ENCODE measurements at regions not wholly inside any gene's neighbourhood (a gene's known extent, or its start where the extent isn't known, plus 50 kb on each side); places are given as distances from the start of the nearest gene placed in this dataset.

DNA sequence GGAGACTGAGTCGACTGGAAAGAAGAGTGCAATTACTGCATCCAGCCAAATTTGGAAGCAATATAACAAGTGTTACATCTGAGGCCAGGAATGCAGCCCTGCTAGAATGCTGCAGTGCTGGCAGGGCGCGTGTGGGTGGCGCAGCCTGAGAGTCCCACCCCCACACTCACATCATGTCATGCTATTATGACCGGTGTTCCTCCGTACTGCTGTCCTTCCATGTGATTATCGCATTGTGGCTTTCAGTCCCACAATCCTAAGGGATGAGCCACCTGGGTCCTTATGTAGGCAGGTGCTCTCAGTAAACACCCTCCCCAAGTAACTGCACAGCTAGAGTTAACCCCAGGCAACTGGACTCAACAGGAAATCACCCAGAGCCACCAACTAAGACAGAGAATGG, 122.6 kb upstream of the CPEB2 start:
- peak overlapping the region in 12 of 21 experiments; percentile 11 to 72 (median 64) for H3K27ac ChIP-seq
- H3K4me3 ChIP-seq = no peak overlapping the region

DNA sequence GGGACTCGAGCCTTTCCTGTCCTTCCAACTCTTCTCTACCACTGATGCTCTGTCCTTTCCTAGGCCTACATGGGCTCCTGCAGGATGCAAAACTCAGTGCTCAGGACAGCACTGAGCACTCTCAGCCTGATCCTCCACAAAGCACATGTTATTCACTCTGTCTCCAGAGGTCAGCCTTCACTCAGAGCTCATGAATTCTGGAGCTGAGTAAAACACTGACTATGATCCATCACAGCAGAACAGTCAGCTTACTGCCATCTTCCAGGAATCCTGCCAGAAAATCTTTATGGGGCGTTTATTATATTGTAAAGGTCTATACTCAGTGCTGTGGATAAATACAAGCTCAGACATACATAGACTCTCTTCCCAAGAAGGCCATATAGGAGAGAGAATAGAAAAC, 121.5 kb upstream of the CPEB2 start:
- no peak overlapping the region for H3K4me3 ChIP-seq
- H3K27ac ChIP-seq = peak overlapping the region in 11 of 21 experiments; percentile 10 to 67 (median 22)

- H3K4me3 ChIP-seq = no peak overlapping the region
- no peak overlapping the region for H3K27ac ChIP-seq
Observed at GRCh38 chr4:14883166-14883565, 119.1 kb upstream of the CPEB2 start.

DNA sequence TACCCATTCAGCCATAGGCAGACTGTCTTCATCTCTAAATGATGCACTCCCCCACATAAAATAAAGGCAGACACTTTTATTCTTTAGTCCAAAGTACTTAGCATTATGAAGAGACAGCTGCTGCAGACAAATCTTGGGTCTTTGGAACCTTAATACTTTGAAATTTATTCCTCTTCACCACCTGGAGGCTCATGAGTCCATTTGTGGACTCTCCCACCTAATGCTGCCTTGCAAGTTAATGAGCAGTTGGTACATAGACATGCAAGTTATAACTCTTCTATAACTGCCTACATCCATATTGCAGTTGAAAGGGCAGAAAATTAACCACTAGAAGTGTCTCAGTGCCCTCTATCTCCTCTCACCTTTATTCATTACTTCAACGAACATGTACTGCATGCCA, 118.6 kb upstream of the CPEB2 start:
- no peak overlapping the region for H3K4me3 ChIP-seq
- no peak overlapping the region for H3K27ac ChIP-seq

- Histone ChIP-seq H3K27ac (peak overlapping the region in 16 of 21 experiments; percentile 2 to 76 (median 52)), H3K4me3 (no peak overlapping the region)
Observed at GRCh38 chr4:14887842-14888433, 114.3 kb upstream of the CPEB2 start.

- no peak overlapping the region for H3K4me3 ChIP-seq
- H3K27ac ChIP-seq = peak overlapping the region in 17 of 21 experiments; percentile 2 to 76 (median 45)
Observed at GRCh38 chr4:14888790-14889572, 113.3 kb upstream of the CPEB2 start.

DNA sequence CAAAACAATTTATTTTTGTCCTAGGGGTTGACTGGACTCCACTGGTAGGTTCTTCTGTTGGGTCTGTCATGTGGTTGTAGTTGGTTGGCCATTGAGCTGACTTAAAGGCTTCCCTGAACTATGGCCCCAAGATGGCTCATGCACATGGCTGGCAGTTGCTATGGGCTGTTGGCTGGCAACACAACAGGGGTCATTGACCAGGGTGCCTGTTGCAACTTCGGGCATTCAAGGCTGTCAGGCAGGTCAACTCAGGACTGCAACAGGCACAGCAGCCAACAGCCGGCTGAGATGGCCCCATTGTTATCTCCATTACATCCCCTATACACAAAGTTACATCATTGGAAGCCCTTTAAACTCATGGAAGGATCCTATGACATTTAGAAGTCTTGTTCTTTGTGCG, 109.7 kb upstream of the CPEB2 start:
- Histone ChIP-seq H3K4me3 (no peak overlapping the region), H3K27ac (no peak overlapping the region)

- Histone ChIP-seq H3K4me3 (no peak overlapping the region), H3K27ac (peak overlapping the region in 2 of 21 experiments; percentile 0 to 1)
Observed at GRCh38 chr4:14893713-14894112, 108.6 kb upstream of the CPEB2 start.

GRCh38 chr4:14894392-14895292, 107.6 kb upstream of the CPEB2 start:
- Histone ChIP-seq H3K4me3 (no peak overlapping the region), H3K27ac (peak overlapping the region in 1 of 21 experiments; percentile 0)

- Histone ChIP-seq H3K27ac (peak overlapping the region in 2 of 21 experiments; percentile 35 to 65), H3K4me3 (no peak overlapping the region)
Observed at GRCh38 chr4:14896656-14897175, 105.6 kb upstream of the CPEB2 start.

- Histone ChIP-seq H3K4me3 (no peak overlapping the region), H3K27ac (peak overlapping the region in 2 of 21 experiments; percentile 35 to 65)
Observed at GRCh38 chr4:14897217-14897616, 105.1 kb upstream of the CPEB2 start.

DNA sequence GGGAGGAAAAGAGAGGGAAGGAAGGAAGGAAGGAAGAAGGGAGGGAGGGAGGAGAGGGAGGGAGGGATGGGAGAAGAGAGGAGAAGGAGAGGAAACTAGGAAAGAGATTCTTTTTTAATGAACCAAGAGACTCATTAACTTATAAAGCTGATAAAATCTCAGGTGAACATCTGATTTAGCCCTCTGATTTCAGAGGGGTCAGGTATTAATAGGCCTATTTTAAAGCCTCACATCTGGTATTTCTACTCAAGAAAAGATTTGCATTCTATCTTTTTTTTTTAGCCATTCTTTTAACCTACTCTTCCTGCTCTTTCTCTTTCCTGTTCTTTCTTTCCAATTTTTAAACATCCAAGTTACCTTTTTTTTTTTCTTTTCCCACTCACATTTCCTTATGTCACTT, 103.3 kb upstream of the CPEB2 start:
- H3K27ac ChIP-seq = no peak overlapping the region
- no peak overlapping the region for H3K4me3 ChIP-seq

GRCh38 chr4:14902342-14902741, 99.9 kb upstream of the CPEB2 start:
- H3K4me3 ChIP-seq = no peak overlapping the region
- no peak overlapping the region for H3K27ac ChIP-seq

DNA sequence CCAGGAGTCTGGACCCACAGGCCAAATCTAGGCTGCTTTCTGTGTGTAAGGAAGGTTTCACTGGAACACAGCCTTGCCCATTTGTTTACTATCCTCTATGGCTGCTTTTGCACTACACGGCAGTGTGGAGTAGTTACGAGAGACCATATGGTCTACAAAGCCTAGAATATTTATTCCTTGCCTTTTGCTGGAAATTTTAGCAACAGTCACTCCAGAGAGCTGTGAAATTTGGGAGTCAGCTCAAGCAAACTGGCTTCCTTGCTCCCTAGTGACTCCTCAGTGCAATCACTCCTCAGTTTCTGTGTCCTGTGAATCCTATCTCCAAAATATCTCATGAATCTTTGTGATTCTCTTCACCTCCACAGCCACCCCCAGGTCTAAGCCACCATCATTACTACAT, 99.0 kb upstream of the CPEB2 start:
- Histone ChIP-seq H3K27ac (no peak overlapping the region), H3K4me3 (no peak overlapping the region)

DNA sequence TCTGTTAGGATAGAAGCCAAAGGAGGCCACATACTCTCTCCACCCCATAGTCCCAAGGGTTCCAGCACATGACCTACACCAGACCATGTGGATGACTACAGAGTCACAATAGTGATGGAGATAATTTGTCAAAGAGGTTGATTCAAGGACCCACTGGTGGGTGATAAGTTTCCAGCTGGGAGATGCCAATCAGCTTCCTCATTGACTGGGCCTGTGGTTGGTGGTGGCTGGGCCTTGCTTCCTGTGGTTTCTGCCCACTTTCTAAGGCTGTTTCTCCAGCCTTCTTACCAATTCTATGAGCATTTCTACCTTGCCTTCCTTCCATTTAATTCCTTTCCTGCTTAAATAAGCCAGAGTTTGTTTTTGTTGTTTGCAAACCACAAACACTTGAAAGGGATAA, 95.5 kb upstream of the CPEB2 start:
- Histone ChIP-seq H3K4me3 (no peak overlapping the region), H3K27ac (no peak overlapping the region)

DNA sequence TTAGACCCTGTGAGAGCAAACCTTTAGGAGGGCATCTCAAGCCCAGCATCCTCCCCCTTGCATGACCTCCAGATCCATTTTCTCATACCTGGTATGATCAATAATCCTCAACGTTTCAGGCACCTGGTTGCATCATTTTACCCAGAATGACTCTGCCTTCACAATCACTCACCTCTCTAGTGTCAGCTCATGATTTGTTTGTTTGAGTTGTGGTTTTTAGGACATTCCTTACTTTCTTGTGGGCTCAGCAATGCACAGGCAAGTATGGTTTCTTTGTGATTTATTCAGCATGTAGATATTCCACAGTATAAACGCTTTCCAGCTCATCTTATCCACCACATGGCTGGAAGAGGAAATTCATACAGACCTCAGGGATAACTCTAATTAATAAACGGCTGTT, 93.6 kb upstream of the CPEB2 start:
- no peak overlapping the region for H3K4me3 ChIP-seq

GRCh38 chr4:14910411-14910810, 91.9 kb upstream of the CPEB2 start:
- no peak overlapping the region for H3K27ac ChIP-seq
- H3K4me3 ChIP-seq = no peak overlapping the region

More for the DNA sequence above, 93.6 kb upstream of the CPEB2 start:
- no peak overlapping the region for H3K27ac ChIP-seq

DNA sequence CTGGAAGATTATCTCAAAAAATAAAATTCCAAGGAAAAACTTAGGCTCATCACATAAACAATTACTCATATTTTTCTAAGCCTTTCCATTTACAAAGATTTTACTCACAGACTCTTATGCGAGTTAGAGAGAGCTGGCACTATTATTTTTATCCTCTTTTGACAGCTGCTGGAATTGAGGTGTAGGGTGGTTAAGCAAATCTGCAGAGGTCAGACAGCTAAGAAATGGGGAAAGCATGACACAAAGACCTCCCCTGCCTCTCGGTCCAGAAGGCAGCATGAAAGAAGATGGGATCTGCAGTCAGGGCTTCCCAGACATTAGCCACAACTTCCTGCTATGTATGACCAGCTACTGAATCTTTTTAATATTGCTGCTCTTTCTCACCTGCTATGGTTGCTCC, 89.9 kb upstream of the CPEB2 start:
- H3K27ac ChIP-seq = no peak overlapping the region
- H3K4me3 ChIP-seq = no peak overlapping the region

GRCh38 chr4:14915018-14915417, 87.3 kb upstream of the CPEB2 start:
- Histone ChIP-seq H3K4me3 (no peak overlapping the region), H3K27ac (no peak overlapping the region)

Measured in skin epidermis (tissue), 12 donors.